ENCODE measurements at regions not wholly inside any gene's neighbourhood (a gene's known extent, or its start where the extent isn't known, plus 50 kb on each side); places are given as distances from the start of the nearest gene placed in this dataset.

GRCh38 chr2:200180943-200181342, 125.5 kb upstream of the SPATS2L start:
- peaks cover 0 to 10% (median 6%) of the 10 kb centered on the region in 4 donors for H3K4me1 ChIP-seq
- no peak overlapping the region for H3K4me3 ChIP-seq
- H3K36me3 ChIP-seq = no peaks in the 10 kb centered on the region
- H3K27ac ChIP-seq = no peak overlapping the region
- no peaks in the 10 kb centered on the region for H3K9me3 ChIP-seq
- intact Hi-C loops (cut with DNase I; ENCODE audit: low total_unique reads) = no loop called here
- TF ChIP-seq, protein P1, sequence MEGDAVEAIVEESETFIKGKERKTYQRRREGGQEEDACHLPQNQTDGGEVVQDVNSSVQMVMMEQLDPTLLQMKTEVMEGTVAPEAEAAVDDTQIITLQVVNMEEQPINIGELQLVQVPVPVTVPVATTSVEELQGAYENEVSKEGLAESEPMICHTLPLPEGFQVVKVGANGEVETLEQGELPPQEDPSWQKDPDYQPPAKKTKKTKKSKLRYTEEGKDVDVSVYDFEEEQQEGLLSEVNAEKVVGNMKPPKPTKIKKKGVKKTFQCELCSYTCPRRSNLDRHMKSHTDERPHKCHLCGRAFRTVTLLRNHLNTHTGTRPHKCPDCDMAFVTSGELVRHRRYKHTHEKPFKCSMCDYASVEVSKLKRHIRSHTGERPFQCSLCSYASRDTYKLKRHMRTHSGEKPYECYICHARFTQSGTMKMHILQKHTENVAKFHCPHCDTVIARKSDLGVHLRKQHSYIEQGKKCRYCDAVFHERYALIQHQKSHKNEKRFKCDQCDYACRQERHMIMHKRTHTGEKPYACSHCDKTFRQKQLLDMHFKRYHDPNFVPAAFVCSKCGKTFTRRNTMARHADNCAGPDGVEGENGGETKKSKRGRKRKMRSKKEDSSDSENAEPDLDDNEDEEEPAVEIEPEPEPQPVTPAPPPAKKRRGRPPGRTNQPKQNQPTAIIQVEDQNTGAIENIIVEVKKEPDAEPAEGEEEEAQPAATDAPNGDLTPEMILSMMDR (IDR thresholded peaks at IDR 0.05) = no peak
- H3K27me3 ChIP-seq = peaks cover 0 to 10% of the 10 kb centered on the region in 2 donors
- DNase-seq = no peak

DNA sequence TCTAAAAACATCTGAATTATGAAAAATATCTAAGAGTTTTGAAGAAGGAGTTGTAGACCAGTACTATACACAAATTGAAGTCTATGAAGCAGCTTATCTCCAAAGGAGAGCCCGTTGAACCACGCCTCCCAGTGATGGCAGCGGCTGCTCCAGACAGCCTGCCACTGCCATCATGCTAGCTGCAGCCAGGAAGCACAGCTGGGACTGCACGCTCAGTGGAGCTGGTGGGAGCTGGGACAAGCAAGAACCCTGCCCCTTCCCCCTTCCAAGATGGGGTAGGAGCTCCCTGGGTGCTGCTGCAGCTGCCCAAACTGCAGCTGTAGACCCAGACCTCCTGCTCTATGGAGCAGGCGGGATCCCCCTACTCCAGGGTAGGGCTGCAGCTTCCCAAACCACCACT, 124.7 kb upstream of the SPATS2L start:
- H3K9me3 ChIP-seq = no peaks in the 10 kb centered on the region
- H3K4me3 ChIP-seq = no peak overlapping the region
- TF ChIP-seq, protein P1 (IDR thresholded peaks at IDR 0.05) = no peak
- no peaks in the 10 kb centered on the region for H3K36me3 ChIP-seq
- intact Hi-C loops (cut with DNase I; ENCODE audit: low total_unique reads) = no loop called here
- H3K27me3 ChIP-seq = peaks cover 0 to 10% of the 10 kb centered on the region in 2 donors
- H3K27ac ChIP-seq = no peak overlapping the region
- H3K4me1 ChIP-seq = peaks cover 0 to 10% (median 6%) of the 10 kb centered on the region in 4 donors
- DNase-seq = no peak

DNA sequence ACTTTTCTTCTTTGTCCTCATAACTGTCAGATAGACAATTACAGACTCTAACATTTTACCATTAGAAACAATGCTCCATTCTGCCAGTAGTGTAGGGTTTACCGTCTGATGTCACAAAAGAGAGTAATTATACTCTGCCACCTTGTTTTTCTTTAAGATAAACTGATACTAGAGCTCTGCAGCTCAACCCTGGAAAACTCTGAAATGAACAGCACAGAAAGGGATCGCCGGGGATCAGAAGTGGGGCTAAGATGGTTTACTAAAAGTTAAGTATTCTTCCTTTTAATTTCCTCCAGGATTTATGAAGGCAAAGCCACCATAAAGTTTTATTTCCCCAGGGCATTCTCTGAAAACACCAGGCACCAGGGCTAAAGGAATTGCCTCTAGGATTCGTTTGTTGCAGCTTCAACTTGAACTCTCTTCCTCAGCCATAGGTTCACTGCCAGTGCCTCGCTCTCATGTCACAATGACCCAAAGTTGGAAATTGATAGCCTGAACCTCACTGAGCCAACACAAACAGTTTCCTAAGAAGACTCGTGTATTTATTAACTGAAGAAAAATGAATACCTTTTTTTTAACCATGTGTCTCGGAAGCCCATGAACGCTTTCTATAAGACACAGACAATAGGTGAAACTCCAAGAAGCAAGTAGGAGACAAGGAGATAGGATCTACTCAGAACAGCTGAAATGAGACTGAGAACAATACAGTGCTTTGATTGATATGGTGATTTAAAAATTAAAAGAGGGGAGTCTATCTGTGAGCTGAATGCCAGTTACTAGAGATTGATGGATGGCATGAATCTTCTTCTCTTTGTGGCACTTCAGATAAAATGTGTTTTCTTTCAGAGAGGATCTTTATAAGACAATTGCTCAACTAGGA, 121.5 kb upstream of the SPATS2L start:
- peaks cover 0 to 10% of the 10 kb centered on the region in 2 donors for H3K27me3 ChIP-seq
- no peaks in the 10 kb centered on the region for H3K9me3 ChIP-seq
- H3K27ac ChIP-seq = no peak overlapping the region
- H3K4me1 ChIP-seq = no peaks in the 10 kb centered on the region
- no peak overlapping the region for H3K4me3 ChIP-seq
- DNase-seq = no peak
- TF ChIP-seq, protein P1 (IDR thresholded peaks at IDR 0.05) = no peak
- intact Hi-C loops (cut with DNase I; ENCODE audit: low total_unique reads) = no loop called here
- no peaks in the 10 kb centered on the region for H3K36me3 ChIP-seq

GRCh38 chr2:200185628-200186000, 120.9 kb upstream of the SPATS2L start:
- no peaks in the 10 kb centered on the region for H3K4me1 ChIP-seq
- intact Hi-C loops (cut with DNase I; ENCODE audit: low total_unique reads) = no loop called here

DNA sequence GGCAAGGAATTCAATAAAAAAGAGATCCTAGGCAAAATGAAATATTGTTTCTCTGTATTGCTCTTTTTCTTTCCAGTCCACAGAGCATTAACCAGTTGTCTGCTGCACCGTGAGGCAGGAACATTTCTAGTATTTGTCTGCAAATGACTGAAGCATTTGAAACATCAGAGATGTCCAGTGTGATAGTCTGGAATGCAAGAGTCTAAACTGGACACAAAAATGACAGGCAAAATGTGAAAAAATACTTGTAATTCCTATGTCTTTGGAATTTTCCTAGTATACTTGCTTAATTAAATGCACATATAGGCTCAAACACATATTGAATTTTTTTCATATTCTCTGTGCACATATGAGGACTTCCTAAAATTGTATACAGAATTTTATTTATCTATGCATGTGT, 120.5 kb upstream of the SPATS2L start:
- Histone ChIP-seq H3K27ac (no peak overlapping the region), H3K4me1 (no peaks in the 10 kb centered on the region), H3K27me3 (peaks cover 0 to 9% of the 10 kb centered on the region in 2 donors), H3K36me3 (no peaks in the 10 kb centered on the region), H3K9me3 (no peaks in the 10 kb centered on the region), H3K4me3 (no peak overlapping the region)
- no peak for DNase-seq
- intact Hi-C loops (cut with DNase I; ENCODE audit: low total_unique reads) = no loop called here
- TF ChIP-seq, protein P1 (IDR thresholded peaks at IDR 0.05) = no peak

More at GRCh38 chr2:200185628-200186000, 120.9 kb upstream of the SPATS2L start:
- Histone ChIP-seq H3K27ac (no peak overlapping the region), H3K36me3 (no peaks in the 10 kb centered on the region), H3K4me3 (no peak overlapping the region), H3K27me3 (peaks cover 0 to 10% of the 10 kb centered on the region in 2 donors), H3K9me3 (no peaks in the 10 kb centered on the region)
- TF ChIP-seq, protein P1 (IDR thresholded peaks at IDR 0.05) = no peak
- DNase-seq = no peak

All from tibial artery (tissue), 4 donors.